SK-MEL-5 (cell line): ENCODE measurements at regions not wholly inside any gene's neighbourhood (a gene's known extent, or its start where the extent isn't known, plus 50 kb on each side); places are given as distances from the start of the nearest gene placed in this dataset.
"Not testable (repeated sequence)": the region's sequence is repeated elsewhere in the genome, so short reads cannot be mapped to it uniquely, and the experiment has no call there.

Experiments
- DNase-seq: peaks from one replicate; pipeline ENCODE4 v3.0.0-alpha.2; 2016; ENCODE audit warnings: low read depth, low spot score
- in situ Hi-C: cut with HindIII; loops from 2 replicates; pipeline ENCODE4 v1.10.0; 2016; ENCODE audit warnings: low sequenced_read_pairs, high pct_unique_total_duplicates, low pct_unique_long_range_greater_than_20kb

- DNase-seq: no peak
- in situ Hi-C loops: no loop called here
These were observed 79.8 kb downstream of the MRPL36 start for GRCh38 chr5:1719860-1720259.

- in situ Hi-C loops: no loop called here
- peak; percentile 28 for DNase-seq
These were observed 81.0 kb downstream of the MRPL36 start for GRCh38 chr5:1718669-1719068.

DNA sequence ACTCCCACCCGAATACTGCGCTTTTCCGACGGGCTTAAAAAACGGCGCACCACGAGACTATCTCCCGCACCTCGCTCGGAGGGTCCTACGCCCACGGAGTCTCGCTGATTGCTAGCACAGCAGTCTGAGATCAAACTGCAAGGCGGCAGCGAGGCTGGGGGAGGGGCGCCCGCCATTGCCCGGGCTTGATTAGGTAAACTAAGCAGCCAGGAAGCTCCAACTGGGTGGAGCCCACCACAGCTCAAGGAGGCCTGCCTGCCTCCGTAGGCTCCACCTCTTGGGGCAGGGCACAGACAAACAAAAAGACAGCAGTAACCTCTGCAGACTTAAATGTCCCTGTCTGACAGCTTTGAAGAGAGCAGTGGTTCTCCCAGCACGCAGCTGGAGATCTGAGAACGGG, 89.5 kb downstream of the MRPL36 start:
- in situ Hi-C loops, DNase-seq: not testable (repeated sequence)

DNA sequence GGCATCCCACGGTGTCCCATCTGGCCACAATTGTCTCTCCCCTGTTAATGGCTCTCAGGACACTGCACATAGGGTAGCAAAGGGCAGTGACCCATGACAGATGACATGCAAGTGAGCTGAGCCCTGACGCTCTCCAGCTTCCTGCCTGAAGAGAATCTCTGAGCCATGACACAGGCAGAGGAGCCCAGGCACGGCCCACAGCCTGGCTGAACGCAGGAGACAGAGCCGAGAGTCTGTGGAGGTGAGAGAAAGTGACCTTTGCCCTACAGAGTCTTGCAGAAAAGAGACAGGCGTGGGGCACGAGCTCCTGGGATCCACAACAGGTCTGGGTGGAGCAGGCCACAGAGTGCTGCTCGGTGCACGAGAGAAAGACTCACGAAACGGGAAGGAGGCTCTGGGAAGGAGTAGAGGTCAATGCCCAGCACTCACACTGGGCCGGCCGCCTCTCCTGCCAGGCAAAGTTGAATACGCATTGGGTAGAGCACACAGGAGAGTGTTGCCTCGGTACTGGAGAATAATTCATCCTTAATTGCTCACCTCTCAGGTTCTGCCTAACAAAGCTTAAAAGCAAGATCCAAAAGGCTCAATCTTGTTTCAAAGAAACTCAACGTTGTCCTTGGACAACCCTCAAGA, 90.3 kb downstream of the MRPL36 start:
- in situ Hi-C loops: no loop called here
- no peak for DNase-seq

DNA sequence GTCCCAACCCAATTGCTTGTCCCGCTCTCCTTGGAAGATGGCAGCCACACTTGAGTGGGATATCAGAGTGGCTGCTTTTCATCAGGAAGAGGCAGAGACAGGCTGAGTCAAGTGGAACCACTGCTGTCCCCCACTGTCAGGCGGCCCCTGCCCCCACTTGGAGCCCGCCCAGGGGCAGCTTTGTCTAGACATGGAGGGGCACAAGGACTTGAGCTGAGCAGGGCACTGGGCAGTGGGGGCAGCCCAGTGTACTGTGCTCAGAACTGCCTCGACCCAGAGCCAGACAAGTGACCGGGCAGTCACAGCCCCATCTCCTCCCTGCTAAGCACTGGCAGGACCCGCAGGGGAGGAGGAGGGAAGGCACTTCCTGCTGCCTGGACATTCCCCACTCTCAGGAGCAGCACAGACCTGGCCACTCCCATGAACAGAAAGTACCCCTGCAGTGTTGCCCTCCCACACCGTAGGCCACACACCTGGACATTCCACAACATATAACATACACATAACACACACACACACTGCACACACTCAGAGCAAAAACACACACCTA, 91.0 kb downstream of the MRPL36 start:
- no peak for DNase-seq
- in situ Hi-C loops: no loop called here

- in situ Hi-C loops: no loop called here
- DNase-seq: no peak
These were observed 92.2 kb downstream of the MRPL36 start for GRCh38 chr5:1707467-1707866.

- DNase-seq: no peak
- in situ Hi-C loops: no loop called here
These were observed 93.2 kb downstream of the MRPL36 start for GRCh38 chr5:1706428-1706827.

DNA sequence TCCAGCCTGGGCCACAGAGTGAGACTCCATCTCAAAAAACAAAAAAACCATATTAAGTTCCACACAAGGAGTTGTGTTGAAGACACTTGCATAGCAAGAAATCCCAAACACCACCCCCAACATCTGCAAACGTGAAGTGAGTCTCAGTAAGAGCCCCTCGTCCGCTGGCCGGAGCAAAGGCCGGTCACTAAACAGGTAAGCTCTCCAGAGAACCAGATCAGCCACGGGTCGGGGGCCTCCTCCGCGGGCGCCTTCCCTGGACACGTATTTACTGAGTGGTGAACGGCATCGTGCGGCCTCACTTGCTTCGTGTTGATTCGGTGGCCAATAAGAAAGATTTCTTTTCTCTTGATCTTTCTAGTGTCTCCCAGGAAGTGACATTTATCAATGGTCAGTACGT, 93.6 kb downstream of the MRPL36 start:
- in situ Hi-C loops: no loop called here
- DNase-seq: no peak

GRCh38 chr5:1704676-1705075, 95.0 kb downstream of the MRPL36 start:
- in situ Hi-C loops: no loop called here

GRCh38 chr5:1704266-1704665, 95.4 kb downstream of the MRPL36 start:
- DNase-seq: no peak
- in situ Hi-C loops: no loop called here

More at GRCh38 chr5:1704676-1705075, 95.0 kb downstream of the MRPL36 start:
- no peak for DNase-seq

GRCh38 chr5:1703352-1704050, 96.1 kb downstream of the MRPL36 start:
- no peak for DNase-seq
- in situ Hi-C loops: no loop called here

GRCh38 chr5:1702318-1702717, 97.3 kb downstream of the MRPL36 start:
- no peak for DNase-seq
- in situ Hi-C loops: no loop called here

GRCh38 chr5:1701884-1702283, 97.8 kb downstream of the MRPL36 start:
- in situ Hi-C loops: no loop called here
- DNase-seq: no peak

DNA sequence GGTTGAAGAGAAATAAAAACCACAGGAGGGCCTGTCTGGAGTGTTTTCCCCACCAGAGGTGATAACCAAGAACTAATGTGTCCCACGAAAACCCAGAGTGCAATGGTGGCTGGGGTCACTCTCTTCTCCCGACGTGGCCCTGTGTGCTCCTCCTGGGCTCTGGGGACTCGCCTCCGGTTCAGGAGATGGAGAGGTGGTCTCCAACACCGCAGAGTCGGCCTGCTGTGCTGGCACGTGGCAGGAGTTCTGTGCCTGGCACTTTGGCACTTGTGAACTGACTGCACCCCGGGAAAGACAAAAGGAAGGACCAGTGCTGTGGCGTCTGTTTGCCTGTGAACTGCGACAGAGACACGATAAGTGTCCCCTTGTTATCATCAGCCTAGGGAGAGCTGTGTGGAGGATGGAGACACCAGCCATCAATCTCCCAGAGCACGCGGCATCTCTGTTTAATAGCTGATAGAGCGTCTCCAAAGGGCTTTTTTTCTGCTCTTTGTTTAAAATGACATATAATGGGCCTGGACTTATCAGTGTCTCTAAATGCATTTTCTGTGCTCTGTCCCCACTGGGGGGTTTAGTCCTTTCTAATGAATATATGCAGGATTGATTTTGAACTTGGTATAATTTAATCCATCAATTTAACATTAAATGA, 98.3 kb downstream of the MRPL36 start:
- no peak for DNase-seq
- in situ Hi-C loops: no loop called here

DNA sequence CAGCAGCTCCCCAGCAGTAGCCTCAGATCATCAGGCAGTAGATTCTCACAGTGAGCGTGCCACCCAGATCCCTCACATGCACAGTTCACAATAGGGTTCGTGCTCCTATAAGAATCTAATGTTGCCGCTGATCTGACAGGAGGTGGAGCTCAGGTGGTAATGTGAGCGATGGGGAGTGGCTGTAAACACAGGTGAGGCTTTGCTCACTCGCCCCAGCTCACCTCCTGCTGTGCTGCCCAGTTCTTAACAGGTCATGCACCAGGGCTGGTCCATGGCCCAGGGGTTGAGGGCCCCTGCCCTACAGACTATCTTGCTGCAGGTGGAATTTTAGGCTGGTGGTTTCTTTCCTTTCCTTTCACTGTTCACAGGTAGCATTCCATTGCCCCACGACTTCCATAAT, 100.2 kb downstream of the MRPL36 start:
- no peak for DNase-seq
- in situ Hi-C loops: no loop called here

DNA sequence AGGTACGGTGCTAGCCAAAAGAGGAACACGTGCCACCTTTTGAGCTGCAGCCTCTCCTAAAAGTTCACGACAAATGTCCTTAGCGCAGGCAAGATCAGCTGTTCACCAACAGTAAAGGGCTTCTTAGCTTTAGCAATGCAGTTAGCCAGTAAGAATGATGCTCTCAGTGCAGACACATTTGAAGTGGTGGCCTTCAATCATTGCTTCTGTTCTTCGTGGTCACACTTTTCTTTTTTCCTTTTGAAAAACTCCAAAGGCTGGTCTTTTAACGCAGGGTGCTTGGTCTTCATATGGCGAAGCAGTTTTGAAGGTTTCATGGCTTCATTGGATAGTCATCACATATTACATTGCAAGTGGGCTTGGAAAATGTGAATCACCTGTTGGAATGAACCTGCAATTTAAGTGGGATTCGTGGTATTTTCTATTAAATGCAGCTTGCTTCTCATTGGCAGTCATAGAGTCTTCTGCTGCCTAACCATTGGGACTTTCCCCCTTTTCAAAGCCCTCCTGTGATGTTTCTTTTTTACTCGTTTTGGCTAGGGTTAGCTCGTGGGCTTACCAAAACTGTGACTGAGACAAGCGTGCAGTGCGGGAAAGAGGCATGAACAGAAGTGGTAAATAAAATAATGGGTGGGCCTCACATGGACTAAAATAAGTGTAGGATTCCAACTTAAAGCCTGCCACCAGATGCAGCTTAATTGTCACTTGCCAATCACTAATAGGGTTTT, 100.9 kb downstream of the MRPL36 start:
- in situ Hi-C loops: no loop called here
- DNase-seq: no peak

- in situ Hi-C loops: no loop called here
These were observed 107.3 kb downstream of the MRPL36 start for GRCh38 chr5:1692381-1692780.

DNA sequence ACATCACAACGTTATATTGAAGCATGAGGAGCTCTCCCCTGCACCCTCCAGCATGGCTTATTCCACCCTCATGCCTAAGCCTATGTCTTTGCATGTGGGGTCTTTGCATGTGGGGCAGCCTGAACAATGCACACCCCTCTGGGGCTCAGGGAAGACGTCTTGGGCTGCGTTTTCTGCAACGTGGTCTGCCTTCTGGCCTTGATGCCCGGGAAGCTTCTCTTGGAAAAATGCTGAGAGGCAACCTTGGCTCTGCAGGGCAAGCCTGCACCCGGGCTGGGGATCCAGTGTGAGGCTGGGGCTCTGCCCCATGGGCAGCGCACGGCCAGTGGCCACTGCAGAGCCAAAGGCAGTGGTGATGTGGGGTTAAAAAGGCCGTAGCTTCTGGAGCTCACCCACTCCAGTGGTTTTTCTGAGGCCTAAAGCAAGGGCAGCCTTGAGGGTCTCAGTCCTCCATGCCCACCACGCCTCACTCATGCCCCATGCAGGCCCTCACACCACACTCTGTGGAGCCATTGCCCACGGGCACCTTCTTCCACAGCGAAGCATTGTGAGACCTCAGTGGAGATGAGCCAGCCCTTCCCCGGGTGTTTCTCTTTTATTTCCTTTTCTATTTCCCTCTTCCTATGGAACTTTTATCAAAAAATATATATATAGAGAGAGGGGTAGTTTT, 112.2 kb downstream of the MRPL36 start:
- DNase-seq: no peak
- in situ Hi-C loops: no loop called here

More at GRCh38 chr5:1692381-1692780, 107.3 kb downstream of the MRPL36 start:
- DNase-seq: no peak
